8988T (cell line): ENCODE measurements at regions not wholly inside any gene's neighbourhood (a gene's known extent, or its start where the extent isn't known, plus 50 kb on each side); places are given as distances from the start of the nearest gene placed in this dataset.
"Not testable (repeated sequence)": the region's sequence is repeated elsewhere in the genome, so short reads cannot be mapped to it uniquely, and the experiment has no call there.

Source experiments
- DNase-seq: peaks from one replicate; pipeline ENCODE4 v3.0.0; 2011

DNA sequence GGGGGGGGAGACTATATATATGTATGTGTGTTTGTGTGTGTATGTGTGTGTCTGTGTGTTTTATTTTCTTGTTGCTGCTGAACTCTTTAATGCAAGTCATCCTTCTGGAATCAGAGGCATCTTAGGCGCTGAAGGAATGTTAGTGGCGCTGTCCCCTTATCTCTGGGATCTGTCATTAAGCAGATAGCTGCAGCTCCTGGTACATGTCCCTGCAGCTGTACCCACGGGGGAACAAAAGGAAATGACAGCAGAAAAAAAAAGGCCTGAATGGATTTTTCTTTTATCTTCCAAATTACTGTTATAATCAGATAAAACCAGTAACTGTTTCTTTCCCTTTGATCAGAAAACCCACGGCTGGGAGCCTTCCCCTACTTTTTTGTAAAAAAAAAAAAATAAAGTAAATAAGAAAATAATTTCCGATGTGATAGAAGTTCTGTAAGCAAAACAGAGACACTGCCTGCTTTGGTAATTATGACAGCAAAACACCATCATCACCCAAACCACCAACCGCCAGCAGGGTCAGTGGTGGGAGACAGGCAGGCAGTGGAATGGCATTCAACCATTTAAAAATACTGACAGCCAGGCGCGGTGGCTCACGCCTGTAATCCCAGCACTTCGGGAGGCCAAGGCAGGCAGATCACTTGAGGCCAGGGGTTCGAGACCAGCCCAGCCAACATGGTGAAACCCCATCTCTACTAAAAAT, 411.3 kb upstream of the ZNF722 start:
- DNase-seq, result not testable (repeated sequence)

DNA sequence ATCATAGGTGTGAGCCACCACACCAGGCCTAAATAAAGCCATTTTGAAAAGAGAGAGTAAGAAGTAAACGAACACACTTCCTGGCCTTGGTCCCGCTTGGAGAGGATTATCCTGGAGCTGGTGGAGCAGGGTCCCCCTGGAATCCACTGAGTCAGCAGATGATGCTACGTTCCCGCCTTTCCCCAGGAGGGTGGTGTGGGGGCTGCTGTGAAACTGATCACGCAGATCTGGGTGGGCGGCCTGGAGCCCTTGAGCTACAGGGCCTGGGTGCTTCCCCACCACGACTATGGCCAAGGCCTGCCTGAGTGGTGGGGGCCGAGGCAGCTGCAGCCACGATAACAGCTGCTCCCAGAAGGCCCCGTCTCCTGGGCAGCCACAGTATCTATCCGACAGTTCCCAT, 407.4 kb upstream of the ZNF722 start:
- not testable (repeated sequence) for DNase-seq

DNA sequence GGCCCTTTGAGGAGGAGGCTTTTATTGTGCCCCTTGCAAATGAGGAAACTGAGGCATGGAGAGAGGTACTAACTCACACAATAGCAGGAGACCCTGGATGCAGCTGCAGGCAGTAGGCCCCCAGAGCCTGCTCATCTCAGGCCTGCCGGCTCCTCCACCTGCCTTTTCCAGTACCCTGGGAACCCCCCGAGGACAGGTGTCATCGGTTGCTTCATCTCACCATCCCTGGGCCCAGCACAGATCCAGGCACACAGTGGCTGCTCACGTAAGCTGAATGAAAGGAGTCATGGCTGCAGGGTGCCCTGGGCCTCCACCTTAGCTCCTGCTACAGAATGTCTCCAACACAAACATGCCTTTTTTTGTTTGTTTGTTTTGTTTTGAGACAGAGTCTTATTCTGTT, 394.8 kb upstream of the ZNF722 start:
- DNase-seq, result not testable (repeated sequence)

DNA sequence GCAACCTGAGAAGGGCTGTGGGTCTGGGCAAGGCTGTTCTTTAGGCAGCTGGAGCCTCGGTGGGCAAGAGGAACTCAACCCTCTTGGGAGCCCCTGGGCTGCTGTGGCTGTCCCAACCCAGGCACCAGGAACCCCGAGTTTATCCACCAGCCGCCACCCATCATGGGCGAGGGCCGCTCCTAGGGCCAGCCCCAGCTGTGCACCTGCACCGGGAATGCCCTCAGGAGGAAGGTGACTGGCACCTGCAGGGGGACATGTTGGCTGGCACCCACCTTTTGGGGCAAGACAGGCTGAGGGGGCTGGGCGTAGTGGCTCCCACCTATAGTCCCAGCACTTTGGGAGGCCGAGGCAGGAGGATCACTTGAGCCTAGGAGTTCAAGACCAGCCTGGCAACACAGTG, 393.8 kb upstream of the ZNF722 start:
- not testable (repeated sequence) for DNase-seq

DNA sequence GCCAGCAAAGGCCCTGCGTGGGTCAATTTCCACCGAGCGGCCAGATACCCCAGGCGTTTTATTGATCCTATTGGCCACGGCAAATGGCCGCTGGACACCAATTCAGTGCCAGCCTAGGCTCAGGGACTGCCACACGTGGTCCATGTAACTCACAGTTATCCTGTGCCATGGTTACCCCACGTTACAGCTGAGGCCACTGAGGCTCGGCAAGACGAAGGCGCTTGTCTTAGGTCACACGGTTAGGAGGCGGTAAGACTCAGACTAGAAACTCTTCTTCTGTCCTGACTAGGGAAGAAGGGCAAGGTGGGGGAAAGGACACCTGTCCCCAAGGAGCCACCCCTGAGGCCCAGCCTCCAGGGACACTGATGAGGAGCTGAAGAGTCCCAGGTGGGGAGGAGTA, 381.1 kb upstream of the ZNF722 start:
- not testable (repeated sequence) for DNase-seq

DNA sequence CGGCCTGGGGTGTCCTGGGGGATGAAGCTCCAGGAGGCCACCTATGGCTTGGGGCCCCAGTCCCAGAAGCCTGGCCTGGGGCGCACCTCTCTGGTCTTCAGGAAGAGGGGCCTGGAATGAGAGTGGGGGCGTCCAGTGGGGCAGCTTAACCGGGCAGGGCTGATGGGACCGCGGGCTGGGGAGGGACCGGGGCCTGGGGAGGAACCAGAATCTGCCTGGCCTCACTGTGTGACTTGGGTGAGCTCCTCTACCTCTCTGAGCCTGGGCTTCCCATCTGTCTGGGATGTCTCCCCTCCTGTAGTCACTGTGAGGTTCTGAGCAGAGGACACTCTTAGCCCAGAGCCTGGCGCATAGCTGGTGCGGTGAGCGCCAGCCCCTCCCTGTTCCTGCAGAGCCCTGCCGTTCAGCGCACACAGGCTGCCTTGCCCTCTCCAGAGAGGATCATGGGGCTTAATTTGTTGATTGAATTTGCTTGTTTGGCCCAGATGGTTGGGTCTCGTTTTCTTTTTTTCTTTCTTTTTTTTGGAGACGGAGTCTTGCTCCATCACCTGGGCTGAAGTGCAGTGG, 378.4 kb upstream of the ZNF722 start:
- not testable (repeated sequence) for DNase-seq

DNA sequence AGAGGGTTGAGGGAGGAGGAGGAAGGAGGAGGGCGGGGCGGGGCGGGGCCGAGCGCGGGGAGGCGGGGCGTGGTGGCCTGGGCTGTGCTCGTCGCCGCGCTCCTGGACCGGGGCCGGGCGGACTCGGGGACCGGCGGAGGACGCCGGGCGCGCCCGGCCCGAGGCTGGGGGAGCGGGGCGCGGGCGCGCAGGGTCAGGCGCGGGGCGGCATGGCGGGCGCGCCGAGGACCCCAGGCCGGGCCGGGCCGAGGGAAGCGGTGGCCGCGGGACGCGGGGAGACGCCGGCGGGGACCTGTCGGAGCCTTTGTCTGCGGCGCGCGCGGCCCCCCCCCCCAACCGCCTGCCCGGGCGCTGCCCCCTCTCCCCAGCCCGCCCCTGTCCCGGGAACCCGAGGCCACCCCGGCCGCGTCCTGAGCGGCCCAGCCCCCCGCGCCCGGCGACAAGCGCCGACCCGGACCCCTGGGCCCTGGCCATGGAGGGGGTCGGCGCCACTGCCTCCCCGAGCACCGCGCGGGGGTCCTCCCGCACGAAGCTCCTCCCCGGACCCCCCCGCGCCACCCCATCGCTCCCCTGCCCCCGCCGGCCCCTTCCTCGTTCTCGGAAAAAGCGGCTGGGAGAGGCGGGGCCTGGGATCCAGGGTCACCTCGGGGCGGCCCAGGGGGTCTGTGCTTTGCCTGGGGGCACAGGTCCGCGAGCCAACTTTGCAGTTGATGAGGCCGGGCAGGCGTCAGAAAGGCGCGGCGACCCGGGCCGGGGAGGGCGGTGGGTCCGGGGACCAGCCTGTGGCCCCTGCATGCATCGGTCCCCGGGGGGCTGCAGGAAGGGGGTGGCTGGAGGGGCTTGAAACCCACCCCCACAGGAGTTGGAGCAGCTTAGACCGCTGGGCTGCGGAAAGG, 370.8 kb upstream of the ZNF722 start:
- DNase-seq, result not testable (repeated sequence)

DNA sequence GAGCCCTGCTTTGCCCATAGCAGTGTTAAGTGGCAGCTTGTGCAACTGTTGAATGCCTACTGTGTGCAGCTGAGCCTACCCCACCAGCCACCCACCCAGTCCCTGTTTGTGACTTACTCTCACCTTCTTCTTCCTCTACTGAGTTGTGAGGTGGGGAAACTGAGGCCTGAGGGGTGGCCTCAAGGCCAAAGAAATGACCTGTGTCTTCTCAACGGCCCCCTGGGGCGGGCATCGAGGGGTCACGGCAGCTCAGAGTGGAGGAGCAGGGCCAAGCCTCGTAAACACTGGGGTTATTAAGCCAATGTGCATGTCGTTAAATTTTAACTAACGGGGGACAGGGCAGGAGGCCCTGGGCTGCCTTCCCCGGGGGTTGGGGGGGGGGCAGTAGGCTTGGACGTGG, 369.6 kb upstream of the ZNF722 start:
- not testable (repeated sequence) for DNase-seq

DNA sequence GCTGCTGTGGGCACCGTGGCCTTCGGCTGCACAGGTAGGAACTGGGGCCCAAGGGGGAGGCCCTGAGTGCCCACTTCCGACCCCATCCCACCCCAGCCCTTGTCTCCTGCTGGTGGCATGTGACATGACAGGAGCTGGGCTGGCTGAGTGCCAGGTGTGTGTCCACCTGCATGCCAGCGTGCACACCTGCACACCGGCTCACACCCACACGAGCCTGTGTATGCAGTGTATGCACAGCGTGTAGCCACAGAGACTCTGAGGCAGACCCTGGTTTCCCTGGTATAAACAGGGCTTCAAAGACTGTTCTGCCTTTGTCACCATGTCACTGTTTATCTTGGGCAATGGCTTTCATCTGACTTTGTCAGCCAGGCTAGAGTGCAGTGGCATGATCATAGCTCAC, 362.1 kb upstream of the ZNF722 start:
- DNase-seq, result not testable (repeated sequence)

DNA sequence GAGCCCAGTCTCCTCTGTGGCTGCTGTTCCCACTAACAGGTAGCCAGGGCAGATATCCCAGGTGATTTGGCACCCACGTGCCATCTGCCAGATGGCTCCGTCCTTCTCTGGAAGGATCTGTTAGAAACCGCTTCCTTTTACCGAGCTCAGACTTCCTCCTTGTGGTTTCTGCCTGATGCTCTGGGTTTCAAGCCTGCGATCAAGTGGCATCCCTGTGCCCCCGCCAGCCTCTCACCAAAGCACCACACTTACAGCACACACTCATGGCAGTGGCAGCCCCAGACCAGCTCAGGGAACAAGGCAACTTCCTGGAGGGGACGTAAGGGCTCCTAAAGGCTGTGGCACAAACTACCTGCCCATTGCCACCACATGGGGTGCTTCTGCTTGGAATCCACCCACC, 333.1 kb upstream of the ZNF722 start:
- not testable (repeated sequence) for DNase-seq

DNA sequence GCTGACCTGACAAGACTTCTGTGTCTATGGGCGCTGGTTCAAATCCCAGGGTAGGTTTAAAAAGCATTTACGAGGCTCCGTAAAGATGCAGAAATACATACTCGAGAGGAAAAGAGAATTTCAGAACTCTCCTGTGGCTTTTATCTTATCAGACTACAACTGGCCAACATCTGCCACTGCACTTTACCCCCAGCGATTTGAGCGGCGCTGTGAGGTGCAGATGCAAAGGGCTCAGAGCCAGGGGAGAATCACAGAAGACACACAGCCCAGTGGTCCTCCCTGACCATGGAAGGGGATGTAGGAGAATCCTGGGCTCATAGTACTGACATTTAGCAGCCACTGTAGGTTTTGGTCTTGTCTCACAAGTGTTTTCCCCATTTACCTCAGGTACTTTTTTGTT, 307.2 kb upstream of the ZNF722 start:
- not testable (repeated sequence) for DNase-seq

DNA sequence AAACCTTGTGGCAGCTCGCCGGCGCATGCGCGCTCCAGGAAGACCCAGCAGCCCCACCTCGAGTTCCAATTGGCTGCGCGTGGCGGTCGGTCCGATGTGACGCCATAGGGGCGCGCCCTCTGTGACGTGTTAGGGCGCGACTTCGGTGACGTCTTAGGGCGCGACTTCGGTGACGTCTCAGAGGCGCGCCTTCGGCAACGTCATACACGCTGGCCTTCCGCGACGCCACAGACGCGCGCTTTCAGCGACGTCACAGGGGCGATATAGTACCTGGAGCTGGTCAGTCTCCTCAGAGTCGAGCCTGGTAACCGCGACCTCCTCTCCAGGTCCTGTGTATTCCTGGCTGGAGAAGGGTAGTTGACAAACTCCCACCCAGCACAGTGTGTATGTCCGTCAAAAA, 304.4 kb upstream of the ZNF722 start:
- DNase-seq, result not testable (repeated sequence)
